ENCODE measurements at regions not wholly inside any gene's neighbourhood (a gene's known extent, or its start where the extent isn't known, plus 50 kb on each side); places are given as distances from the start of the nearest gene placed in this dataset.

DNA sequence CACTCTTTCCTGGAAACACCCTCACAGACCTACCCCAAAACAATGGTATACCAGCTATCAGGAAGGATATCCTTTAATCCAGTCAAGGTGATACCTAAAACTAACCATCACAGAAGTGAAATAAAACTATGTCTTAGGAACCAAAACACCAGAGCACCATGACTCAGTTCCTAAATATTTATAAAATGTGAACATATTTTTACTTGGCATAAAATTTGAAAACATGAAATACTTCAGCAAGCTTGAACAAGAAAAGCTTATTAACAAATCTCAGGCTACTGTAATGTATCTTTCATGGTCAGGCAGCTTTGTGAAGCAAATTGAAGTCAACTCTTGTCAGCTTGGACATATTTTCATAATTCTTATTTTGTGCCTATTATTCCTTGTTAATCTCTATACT, 440.8 kb upstream of the CDH20 start:
- Histone ChIP-seq H3K4me3 (ENCODE audit: low read depth, low read length) (no peak overlapping the region), H3K27me3 (replicated peaks) (no peaks in the 10 kb centered on the region), H3K36me3 (replicated peaks) (no peaks in the 10 kb centered on the region), H3K27ac (peak overlapping the region; percentile 67)
- in situ Hi-C loops (cut with HindIII; ENCODE audit: low pct_ligation_motif_present, low sequenced_read_pairs) = no loop called here
- TF ChIP-seq, protein P1, sequence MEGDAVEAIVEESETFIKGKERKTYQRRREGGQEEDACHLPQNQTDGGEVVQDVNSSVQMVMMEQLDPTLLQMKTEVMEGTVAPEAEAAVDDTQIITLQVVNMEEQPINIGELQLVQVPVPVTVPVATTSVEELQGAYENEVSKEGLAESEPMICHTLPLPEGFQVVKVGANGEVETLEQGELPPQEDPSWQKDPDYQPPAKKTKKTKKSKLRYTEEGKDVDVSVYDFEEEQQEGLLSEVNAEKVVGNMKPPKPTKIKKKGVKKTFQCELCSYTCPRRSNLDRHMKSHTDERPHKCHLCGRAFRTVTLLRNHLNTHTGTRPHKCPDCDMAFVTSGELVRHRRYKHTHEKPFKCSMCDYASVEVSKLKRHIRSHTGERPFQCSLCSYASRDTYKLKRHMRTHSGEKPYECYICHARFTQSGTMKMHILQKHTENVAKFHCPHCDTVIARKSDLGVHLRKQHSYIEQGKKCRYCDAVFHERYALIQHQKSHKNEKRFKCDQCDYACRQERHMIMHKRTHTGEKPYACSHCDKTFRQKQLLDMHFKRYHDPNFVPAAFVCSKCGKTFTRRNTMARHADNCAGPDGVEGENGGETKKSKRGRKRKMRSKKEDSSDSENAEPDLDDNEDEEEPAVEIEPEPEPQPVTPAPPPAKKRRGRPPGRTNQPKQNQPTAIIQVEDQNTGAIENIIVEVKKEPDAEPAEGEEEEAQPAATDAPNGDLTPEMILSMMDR (IDR thresholded peaks at IDR 0.05; ENCODE audit: low read depth, low read length, missing control alignments) = no peak
- DNase-seq = no peak

GRCh38 chr18:60892855-60893254, 440.4 kb upstream of the CDH20 start:
- TF ChIP-seq, protein P1 (IDR thresholded peaks at IDR 0.05; ENCODE audit: low read depth, low read length, missing control alignments) = no peak
- Histone ChIP-seq H3K27ac (peak overlapping the region; percentile 67), H3K4me3 (ENCODE audit: low read depth, low read length) (no peak overlapping the region), H3K36me3 (replicated peaks) (no peaks in the 10 kb centered on the region), H3K27me3 (replicated peaks) (no peaks in the 10 kb centered on the region)
- in situ Hi-C loops (cut with HindIII; ENCODE audit: low pct_ligation_motif_present, low sequenced_read_pairs) = no loop called here
- peak; percentile 79 for DNase-seq

DNA sequence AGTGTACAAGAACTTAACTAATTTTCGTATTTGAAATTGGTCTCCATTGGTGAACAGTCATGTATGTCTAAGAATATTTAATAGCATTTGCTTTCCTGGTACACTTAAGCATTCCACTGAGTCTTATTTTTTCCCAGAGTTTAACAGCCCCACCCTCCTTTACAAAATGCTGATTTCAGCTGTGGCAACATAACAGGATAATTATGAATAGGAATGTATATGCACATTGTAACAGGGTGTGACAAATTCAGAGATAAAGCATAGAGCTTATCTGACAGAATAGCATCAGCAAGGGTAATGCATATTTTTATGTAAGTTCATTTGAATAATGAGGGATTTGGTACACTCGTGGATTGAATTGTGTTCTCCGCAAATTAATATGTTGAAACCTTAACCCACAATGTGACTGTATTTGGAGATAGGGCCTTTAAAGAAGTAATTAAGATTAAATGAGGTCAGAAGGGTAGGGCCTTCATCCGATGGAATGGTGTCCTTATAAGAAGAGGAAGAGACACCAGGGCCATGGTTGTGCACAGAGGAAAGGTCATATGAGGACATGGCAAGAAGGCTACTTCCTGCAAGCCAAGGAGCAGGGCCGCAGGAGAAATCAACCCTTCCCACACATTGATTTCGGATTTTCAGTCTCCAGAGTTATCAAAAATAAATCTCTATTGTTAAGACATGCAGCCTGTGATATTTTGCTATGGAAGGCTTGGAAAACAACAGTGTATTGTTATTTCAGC, 439.7 kb upstream of the CDH20 start:
- in situ Hi-C loops (cut with HindIII; ENCODE audit: low pct_ligation_motif_present, low sequenced_read_pairs) = no loop called here
- Histone ChIP-seq H3K36me3 (replicated peaks) (no peaks in the 10 kb centered on the region), H3K27me3 (replicated peaks) (no peaks in the 10 kb centered on the region), H3K4me3 (ENCODE audit: low read depth, low read length) (no peak overlapping the region), H3K27ac (peak overlapping the region; percentile 5)
- DNase-seq = no peak
- TF ChIP-seq, protein P1 (IDR thresholded peaks at IDR 0.05; ENCODE audit: low read depth, low read length, missing control alignments) = no peak

DNA sequence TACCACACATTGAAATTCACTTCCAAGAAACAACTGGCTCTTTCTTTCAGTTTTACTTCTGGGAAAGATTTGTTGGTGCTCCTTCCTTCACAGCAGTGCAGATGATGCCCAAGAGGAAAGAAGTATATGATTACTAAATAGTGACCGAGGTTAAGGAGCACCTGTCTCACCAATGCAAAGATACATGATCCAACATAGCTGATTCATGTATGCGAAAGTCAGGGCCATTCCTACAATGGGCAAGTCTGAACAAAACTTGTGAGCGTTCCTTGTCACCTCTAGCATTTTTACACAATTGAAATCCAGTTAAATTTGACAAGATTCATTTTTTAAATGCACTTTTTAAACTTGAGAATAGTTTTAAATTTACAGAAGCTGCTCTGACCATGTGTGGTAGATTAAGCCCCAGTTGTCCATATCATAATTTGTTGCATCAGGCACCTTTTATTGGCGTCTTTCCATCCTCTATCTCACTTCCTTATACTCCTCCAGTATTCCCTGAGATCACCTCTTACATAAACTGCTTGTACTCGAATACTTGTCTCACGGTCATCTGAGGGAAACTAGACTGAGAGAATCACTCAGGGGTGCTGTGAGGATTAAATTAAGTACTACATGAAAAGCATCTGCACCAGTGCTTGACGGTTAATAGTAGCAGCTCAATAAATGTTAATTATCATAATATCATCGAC, 438.8 kb upstream of the CDH20 start:
- no peaks in the 10 kb centered on the region for H3K27me3 ChIP-seq (replicated peaks)
- in situ Hi-C loops (cut with HindIII; ENCODE audit: low pct_ligation_motif_present, low sequenced_read_pairs) = no loop called here
- DNase-seq = no peak
- no peaks in the 10 kb centered on the region for H3K36me3 ChIP-seq (replicated peaks)
- no peak overlapping the region for H3K27ac ChIP-seq
- H3K4me3 ChIP-seq (ENCODE audit: low read depth, low read length) = no peak overlapping the region
- TF ChIP-seq, protein P1 (IDR thresholded peaks at IDR 0.05; ENCODE audit: low read depth, low read length, missing control alignments) = no peak

- DNase-seq = no peak
- in situ Hi-C loops (cut with HindIII; ENCODE audit: low pct_ligation_motif_present, low sequenced_read_pairs) = no loop called here
- Histone ChIP-seq H3K4me3 (ENCODE audit: low read depth, low read length) (no peak overlapping the region), H3K36me3 (replicated peaks) (no peaks in the 10 kb centered on the region), H3K27me3 (replicated peaks) (no peaks in the 10 kb centered on the region), H3K27ac (no peak overlapping the region)
- TF ChIP-seq, protein P1 (IDR thresholded peaks at IDR 0.05; ENCODE audit: low read depth, low read length, missing control alignments) = no peak
Measured at GRCh38 chr18:60895181-60895580, 438.0 kb upstream of the CDH20 start.
